Activated CD8-positive, alpha-beta memory T cell treated with anti-CD3 and anti-CD28 coated beads for 24 hours (primary cell): ENCODE measurements at regions not wholly inside any gene's neighbourhood (a gene's known extent, or its start where the extent isn't known, plus 50 kb on each side); places are given as distances from the start of the nearest gene placed in this dataset.

ENCODE experiments used
- DNase-seq: peaks from one replicate; pipeline ENCODE4 v3.0.0-alpha.2; 2020

- no peak for DNase-seq
Measured at GRCh38 chr9:134251296-134252069, 74.8 kb upstream of the RXRA start.

GRCh38 chr9:134252084-134252830 is 74.0 kb upstream of the RXRA start:
- DNase-seq = no peak

GRCh38 chr9:134253606-134254205 is 72.5 kb upstream of the RXRA start:
- no peak for DNase-seq

GRCh38 chr9:134258332-134258731 is 67.9 kb upstream of the RXRA start:
- no peak for DNase-seq

GRCh38 chr9:134258828-134259546 is 67.3 kb upstream of the RXRA start:
- DNase-seq = no peak

- no peak for DNase-seq
Measured at GRCh38 chr9:134259708-134260107, 66.5 kb upstream of the RXRA start.

GRCh38 chr9:134260801-134261200 is 65.5 kb upstream of the RXRA start:
- no peak for DNase-seq

GRCh38 chr9:134262035-134262434 is 64.2 kb upstream of the RXRA start:
- no peak for DNase-seq

- DNase-seq = no peak
Measured at GRCh38 chr9:134263596-134263995, 62.7 kb upstream of the RXRA start.

- no peak for DNase-seq
Measured at GRCh38 chr9:134264169-134264568, 62.1 kb upstream of the RXRA start.

GRCh38 chr9:134265078-134265477 is 61.2 kb upstream of the RXRA start:
- DNase-seq = no peak

GRCh38 chr9:134266418-134266817 is 59.8 kb upstream of the RXRA start:
- no peak for DNase-seq

- no peak for DNase-seq
Measured at GRCh38 chr9:134267305-134267880, 58.9 kb upstream of the RXRA start.

- no peak for DNase-seq
Measured at GRCh38 chr9:134267881-134268724, 58.2 kb upstream of the RXRA start.

GRCh38 chr9:134268747-134269146 is 57.5 kb upstream of the RXRA start:
- DNase-seq = no peak

GRCh38 chr9:134271338-134272301 is 54.6 kb upstream of the RXRA start:
- no peak for DNase-seq

GRCh38 chr9:134272302-134273023 is 53.8 kb upstream of the RXRA start:
- no peak for DNase-seq

- DNase-seq = no peak
Measured at GRCh38 chr9:134273647-134274046, 52.6 kb upstream of the RXRA start.

GRCh38 chr9:134275375-134275774 is 50.9 kb upstream of the RXRA start:
- DNase-seq = no peak
